ENCODE measurements at regions not wholly inside any gene's neighbourhood (a gene's known extent, or its start where the extent isn't known, plus 50 kb on each side); places are given as distances from the start of the nearest gene placed in this dataset.

- TF ChIP-seq POLR2A (IDR thresholded peaks at IDR 0.05) (no peak), CTCF (IDR thresholded peaks at IDR 0.05) (no peak)
These were observed 382.8 kb upstream of the HS6ST1 start for GRCh38 chr2:128701418-128701817.

Data from ovary (tissue), 3 donors.